ENCODE measurements at regions not wholly inside any gene's neighbourhood (a gene's known extent, or its start where the extent isn't known, plus 50 kb on each side); places are given as distances from the start of the nearest gene placed in this dataset.

- no peak for DNase-seq
Measured at GRCh38 chr10:52653263-52653909, 119.2 kb downstream of the MBL2 start.

DNA sequence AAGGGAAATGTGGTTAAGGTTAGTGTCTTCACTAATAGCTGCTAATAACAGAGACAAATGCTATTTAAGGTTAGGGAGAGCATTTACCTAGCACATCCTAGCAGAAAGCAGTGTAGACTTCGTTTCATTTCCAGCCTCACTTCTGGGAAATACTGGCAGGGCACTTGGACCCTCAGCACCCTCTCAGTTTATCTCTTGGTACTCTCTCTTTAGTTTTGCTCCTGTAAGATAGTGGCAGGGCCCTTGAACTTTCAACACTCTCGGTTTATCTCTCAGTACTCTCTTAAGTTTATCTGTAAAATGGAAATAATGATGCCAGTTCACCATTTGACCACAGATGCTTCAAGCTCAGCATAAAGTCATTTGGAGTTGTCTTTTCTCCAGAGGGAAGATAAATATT, 118.4 kb downstream of the MBL2 start:
- DNase-seq, result no peak

DNA sequence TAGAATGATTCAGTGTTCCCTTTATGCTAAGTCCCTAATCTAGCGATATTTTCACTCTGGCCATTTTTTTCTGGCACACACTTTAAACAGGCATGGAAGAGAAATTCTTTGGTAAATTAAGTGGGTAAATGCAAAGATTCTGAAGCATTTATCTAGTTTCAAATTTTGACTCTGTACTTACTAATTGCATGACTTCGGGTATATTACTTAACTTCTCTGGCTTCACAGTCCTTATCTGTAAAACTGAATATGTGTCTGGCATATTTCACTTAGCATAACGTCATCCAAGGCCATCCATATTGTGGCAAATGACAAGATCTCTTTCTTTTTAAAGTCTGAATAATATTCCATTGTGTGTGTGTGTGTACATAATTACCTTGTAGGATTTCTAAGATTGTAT, 114.5 kb downstream of the MBL2 start:
- DNase-seq, result no peak

GRCh38 chr10:52659085-52659484, 113.5 kb downstream of the MBL2 start:
- DNase-seq, result no peak

GRCh38 chr10:52662256-52662655, 110.3 kb downstream of the MBL2 start:
- DNase-seq, result no peak

DNA sequence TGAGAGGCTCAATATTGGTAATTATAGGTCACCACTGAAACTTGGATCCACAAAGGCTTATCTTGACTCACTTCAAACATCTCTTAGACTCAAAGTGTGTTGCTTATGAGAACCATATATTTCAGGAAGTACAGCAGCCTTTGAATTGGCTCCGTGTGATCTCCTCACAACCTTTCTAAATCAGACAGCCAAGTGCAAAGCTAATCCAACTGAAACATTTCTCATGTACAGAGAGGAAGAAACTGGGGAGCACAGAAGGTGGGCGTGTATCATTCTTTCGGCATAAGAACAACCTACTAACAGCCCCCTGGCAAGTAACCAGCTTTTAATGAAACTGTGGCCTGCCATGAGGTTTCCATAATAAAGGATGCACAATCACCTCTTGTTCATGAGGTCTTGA, 109.4 kb downstream of the MBL2 start:
- no peak for DNase-seq

DNA sequence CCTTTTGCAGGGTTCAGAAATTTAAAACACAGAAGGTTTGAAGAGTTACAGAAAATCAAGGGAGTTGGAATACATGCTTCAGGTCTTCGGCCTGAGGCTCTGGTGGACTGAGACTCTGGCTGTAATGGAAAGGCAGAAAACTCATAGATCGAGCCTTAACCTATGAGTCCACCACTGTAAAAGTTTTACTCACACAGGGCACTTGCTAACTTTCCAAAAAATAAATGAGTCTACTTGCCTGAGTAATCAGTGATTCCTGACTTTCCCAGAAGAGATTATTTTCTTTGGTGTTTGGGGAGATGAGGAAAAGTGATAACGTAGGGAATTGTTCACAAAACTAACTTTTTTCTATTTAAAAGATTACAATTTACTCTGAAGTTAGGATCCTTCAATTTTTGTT, 108.0 kb downstream of the MBL2 start:
- DNase-seq, result no peak

- no peak for DNase-seq
Measured at GRCh38 chr10:52665821-52666220, 106.8 kb downstream of the MBL2 start.

DNA sequence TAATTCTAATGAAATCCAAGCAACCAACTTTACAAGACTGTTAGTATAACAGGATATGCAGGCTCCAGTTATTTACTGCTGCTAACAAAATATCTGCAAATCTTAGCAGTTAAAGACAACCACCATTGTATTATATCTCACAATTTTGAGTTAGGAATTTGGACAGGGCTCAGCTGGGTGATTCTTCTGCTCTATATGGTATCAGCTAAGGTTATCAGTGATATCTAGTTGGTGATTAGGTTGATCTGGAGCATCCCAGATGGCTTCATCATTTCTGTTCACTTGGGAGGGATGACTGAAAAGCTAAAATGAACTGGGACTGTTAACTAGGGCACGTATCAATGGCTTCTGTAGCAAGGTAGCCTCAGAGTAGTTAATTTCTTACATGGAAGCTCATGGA, 105.7 kb downstream of the MBL2 start:
- DNase-seq, result no peak

GRCh38 chr10:52668024-52668423, 104.6 kb downstream of the MBL2 start:
- no peak for DNase-seq

GRCh38 chr10:52672880-52673279, 99.7 kb downstream of the MBL2 start:
- DNase-seq, result no peak

DNA sequence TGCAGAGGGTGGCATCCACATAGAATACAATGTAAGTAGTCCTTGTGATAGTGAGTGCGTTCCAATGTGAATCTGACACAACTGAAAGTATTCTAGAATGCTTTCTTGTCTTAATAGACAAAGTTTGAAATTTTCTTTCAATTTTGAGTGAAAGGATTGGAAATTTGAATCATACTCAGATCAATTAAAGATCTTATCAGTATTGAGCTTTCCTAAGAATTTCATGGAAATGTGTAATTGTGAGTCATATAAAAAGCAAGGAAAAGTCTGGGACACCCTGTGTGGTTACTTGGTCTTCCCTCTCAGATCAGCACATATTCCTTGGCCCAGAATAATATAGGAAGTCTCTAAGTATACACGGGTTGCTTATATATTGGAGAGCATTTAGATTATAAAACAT, 99.1 kb downstream of the MBL2 start:
- DNase-seq, result no peak

DNA sequence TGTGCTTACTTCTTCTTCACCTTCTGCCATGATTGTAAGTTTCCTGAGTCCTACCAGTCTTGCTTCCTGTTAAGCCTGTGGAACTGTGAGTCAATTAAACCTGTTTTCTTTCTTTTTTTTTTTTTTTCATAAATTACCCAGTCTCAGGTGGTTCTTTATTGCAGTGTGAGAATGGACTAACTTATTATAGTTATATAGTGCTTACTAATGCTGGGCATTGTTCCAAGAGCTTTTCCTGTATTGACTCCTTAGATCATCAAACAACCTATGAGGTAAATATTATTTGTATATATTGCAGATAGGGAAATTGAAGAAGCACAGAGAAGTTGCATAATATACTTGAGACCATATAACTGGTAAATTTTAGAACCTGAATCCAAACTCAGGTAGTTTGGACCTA, 98.1 kb downstream of the MBL2 start:
- no peak for DNase-seq

DNA sequence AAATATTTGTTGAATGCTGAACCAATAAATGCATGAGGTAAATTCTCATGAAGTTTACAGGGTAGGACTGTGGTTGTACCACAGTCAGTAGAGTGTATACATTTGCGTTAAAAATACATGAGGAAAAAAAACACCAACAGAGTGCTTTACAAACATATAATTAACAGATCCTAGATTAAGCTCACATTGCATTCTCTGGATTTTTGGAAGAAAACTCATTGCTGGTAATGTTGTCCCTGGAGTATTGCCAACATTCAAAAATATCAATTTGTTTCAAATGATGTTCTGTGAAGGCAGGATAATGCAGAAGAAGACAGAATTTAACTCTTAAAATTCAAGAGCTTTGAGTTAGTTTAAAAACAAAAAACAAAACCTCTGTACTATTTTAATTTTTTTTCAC, 95.5 kb downstream of the MBL2 start:
- no peak for DNase-seq

DNA sequence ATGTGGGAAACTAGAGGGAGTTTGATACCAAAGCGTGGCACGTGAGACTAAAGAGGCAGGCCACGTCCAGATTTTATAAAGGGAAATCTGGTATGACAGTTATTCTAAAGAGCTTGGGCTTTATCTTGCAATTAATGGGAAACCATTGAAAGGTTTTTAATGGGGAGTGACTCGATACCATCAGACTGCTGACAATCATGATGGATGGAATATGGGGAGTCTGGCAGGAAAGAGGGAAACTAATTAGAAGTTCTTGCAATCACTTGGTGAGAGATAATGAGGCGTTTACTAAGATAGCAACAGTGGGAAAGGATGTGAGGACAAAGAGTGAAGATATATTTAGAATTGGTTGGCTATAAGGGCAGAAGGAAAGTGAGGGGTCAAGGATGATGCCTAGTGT, 94.0 kb downstream of the MBL2 start:
- no peak for DNase-seq

DNA sequence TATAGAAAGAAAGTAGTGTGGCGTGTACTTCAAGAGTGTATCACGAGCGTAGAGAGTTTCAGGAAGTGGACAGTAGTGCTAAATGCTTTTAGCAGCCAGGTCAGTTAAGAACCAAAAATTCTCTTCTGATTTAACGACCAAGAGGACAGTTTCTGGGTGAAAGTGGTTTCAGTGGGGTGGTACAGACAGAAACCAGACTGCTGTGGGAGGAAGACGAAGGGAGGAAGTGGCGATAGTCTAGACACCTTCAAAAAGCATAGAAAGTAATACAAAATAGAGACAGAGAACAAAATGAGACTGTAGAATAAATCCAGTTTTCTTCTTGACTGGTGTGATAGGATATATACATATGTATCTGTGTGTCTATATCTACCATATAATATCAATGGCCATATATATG, 93.5 kb downstream of the MBL2 start:
- DNase-seq, result no peak

DNA sequence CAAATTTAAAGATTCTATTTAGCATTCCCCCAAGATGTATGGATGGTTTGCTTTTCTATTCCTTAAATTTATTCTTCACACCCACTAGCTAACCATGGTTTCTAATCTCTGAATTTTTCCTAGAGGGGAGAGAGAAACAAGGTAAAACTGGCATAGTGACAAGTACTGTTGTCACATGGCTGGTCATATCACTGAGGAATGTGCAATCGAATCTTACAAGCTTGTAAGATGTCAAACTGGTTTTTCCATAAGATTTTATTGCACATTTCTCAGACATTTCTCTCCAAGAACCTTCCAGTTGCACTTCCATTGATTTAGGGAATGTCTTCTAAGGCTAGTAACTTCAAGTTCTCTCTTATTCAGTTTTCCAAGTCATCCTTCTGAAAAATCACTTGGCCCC, 89.8 kb downstream of the MBL2 start:
- DNase-seq, result no peak

GRCh38 chr10:52683776-52684175, 88.8 kb downstream of the MBL2 start:
- no peak for DNase-seq

GRCh38 chr10:52688899-52689298, 83.7 kb downstream of the MBL2 start:
- DNase-seq, result no peak

DNA sequence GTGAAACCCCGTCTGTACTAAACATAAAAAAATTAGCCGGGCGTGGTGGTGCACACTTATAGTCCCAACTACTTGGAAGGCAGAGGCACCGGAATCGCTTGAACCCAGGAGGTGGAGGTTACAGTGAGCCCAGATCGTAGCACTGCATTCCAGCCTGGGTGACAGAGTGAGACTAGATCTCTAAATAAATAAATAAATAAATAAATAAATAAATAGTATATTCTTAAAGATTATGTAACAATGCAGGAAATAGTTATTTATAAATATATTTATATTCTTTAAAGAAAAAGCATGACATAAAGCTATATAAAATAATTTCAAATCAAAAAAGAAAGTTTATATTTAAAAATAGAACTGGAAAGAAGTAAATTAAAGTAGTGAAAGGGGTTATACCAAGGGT, 76.4 kb downstream of the MBL2 start:
- no peak for DNase-seq

DNA sequence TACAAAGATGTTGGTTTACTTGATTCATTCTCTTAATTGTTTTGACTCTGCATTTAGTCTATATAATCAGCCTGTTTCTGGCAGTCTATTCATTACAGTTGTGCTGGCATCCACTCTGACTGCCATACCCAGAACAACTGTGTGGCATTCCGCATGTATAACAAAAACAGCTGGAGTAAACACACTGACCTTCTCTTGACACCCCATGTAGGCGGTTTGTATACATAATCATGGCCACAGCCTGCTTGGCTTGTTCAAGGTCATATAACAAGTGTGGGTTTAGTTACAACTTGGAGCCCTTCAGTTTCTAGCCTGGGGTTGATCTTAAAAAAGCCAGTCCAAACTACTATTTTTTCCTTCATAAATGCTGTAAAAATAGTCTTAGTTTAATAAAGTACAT, 70.9 kb downstream of the MBL2 start:
- no peak for DNase-seq

DNA sequence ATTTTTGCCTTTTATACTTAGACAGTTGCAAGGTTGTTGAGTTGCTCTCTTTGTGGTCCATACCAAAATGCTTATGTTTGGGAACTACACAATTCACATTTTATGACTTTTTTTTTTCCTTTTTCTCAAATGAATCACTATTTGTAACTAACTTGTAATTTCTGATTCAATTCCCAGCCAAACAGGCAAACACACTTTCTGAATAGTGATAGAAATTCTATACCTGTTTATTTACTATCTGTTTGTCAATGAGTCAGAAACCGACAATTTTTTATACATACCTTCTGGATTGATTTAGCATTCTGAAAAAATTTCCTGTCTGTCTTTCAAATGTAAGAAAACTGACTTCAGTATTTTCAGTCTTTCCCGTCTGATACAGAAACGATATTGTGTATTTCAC, 69.1 kb downstream of the MBL2 start:
- DNase-seq, result no peak

DNA sequence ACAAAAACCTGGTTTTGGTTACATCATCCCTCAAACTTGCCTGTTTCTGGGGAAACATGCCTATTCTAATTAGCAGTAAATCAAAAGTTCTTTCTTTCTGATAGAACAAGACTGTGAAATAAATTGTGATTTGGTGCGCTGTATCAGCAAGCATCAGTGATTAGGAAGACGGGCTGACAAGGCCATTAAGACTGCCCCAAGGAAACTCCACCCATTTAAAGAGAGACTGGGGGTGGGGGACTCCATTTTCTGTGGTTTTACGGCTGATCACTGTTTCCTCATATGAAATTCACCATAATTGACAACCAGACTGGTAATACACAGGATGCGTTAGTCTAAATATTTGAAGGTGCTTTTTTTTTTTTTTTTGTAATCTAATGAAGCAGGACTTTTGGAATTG, 68.7 kb downstream of the MBL2 start:
- no peak for DNase-seq

DNA sequence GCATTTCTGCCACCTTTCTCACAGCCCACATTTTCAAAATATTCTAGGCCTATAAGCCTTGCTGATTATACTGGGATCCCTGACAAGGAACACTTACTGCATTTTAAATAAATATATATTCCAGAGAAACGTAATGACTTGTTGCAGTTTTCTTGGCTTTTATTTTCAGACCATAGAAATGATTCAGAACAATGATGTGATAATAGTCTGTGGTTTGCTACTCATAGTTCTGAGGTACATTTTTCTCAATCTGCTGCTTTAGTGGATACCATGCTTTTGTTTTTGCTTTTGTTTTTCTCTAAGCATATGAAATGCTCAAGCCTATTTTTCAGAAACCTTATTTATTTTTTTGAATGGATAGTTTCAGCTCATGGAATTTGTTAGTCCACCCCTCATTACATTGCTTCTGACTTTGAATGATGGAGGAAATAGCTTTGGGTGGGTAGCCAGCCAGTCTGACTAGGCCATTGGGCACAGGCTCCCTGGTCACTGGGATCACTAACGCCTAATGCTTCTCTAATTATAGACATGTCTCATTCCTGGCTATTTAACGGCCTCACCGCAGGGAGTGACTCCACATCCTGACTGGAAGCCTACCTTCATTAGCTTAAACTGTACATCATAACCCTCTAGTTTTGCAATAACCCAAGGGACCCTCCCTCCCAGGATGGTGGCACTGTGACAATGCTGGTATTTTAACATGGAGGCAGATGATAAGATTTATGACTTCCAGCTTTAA, 66.1 kb downstream of the MBL2 start:
- no peak for DNase-seq
